GM12878 (cell line): ENCODE measurements at regions not wholly inside any gene's neighbourhood (a gene's known extent, or its start where the extent isn't known, plus 50 kb on each side); places are given as distances from the start of the nearest gene placed in this dataset.

ENCODE experiments used
- ATAC-seq: fragments of 200-7000 bp; cut with Tn5 transposase; 3 replicates; pipeline ENCODE4 v1.9.1; 2020; ENCODE audit warnings: mild to moderate bottlenecking, moderate library complexity
- BruUV-seq: library from RNA; stranded (reverse); fragments of 400-500 nt; replicated peaks from 2 replicates; lab custom pipeline; 2021; lab: Mats Ljungman, UMichigan
- CTCF ChIA-PET: fragments of 300-600 bp; sonication (Branson Sonifier 250); formaldehyde crosslinking; extraction: SDS; loops from one replicate; lab custom pipeline; 2021; ENCODE audit warnings: inconsistent platforms; lab: Yijun Ruan, JAX
- POLR2A ChIA-PET: fragments of 350-600 bp; formaldehyde crosslinking; extraction: SDS; loops from one replicate; lab custom pipeline; 2021; ENCODE audit warnings: inconsistent platforms; lab: Charles Lee
- RAD21 ChIA-PET: fragments of 300-600 bp; sonication (Branson Sonifier 250); formaldehyde crosslinking; loops from one replicate; lab custom pipeline; 2023; ENCODE audit warnings: antibody characterized with exemption; ENCODE audit not compliant: unreplicated experiment; lab: Charles Lee
- SMC1A ChIA-PET: fragments of 300-600 bp; sonication (Branson Sonifier 250); formaldehyde crosslinking; loops from one replicate; lab custom pipeline; 2023; ENCODE audit not compliant: unreplicated experiment, uncharacterized antibody; lab: Charles Lee
- DNase-seq: peaks from one replicate; pipeline ENCODE4 v3.0.0-alpha.2; 2011; ENCODE audit warnings: low read depth, low spot score
- FAIRE-seq: peaks from 3 replicates; lab custom pipeline; 2011; peaks lifted over from hg19 to GRCh38; lab: Jason Lieb, UNC
- H2AFZ ChIP-seq: 2 replicates; pipeline ENCODE4 v1.6.0; 2011; ENCODE audit warnings: low read depth, low read length, control low read depth; ENCODE audit not compliant: control insufficient read depth
- H3K27ac ChIP-seq: 2 replicates; pipeline ENCODE4 v1.5.1; 2011; ENCODE audit warnings: control low read depth; ENCODE audit not compliant: control insufficient read depth, insufficient read depth
- H3K27me3 ChIP-seq, 2 experiments: replicated peaks in 1 of 2; 2 replicates each; pipeline versions ENCODE4 v1.6.0 to v1.6.1; 2011; ENCODE audit warnings: low read length in 1 of 2; ENCODE audit not compliant: control insufficient read depth in 2 of 2, insufficient read depth in 2 of 2
- H3K36me3 ChIP-seq, 2 experiments: 2 replicates each; pipeline ENCODE4 v1.5.1; 2011; ENCODE audit warnings: low read length in 1 of 2; ENCODE audit not compliant: control insufficient read depth in 2 of 2, insufficient read depth in 2 of 2
- H3K4me1 ChIP-seq: 2 replicates; pipeline ENCODE4 v1.6.1; 2011; ENCODE audit warnings: mild to moderate bottlenecking, low read length, moderate library complexity, mixed read lengths; ENCODE audit not compliant: control insufficient read depth, insufficient read depth
- H3K4me2 ChIP-seq: 2 replicates; pipeline ENCODE4 v1.6.0; 2011; ENCODE audit warnings: control low read depth; ENCODE audit not compliant: control insufficient read depth, insufficient read depth
- H3K4me3 ChIP-seq: fragments of 200-600 bp; sonication (generic); 2 replicates; pipeline ENCODE4 v1.5.1; 2016
- H3K79me2 ChIP-seq: 2 replicates; pipeline ENCODE4 v1.6.0; 2011; ENCODE audit warnings: low read length; ENCODE audit not compliant: control insufficient read depth, insufficient read depth
- H3K9ac ChIP-seq: 2 replicates; pipeline ENCODE4 v1.8.0; 2011; ENCODE audit warnings: low read length, control low read depth, mixed read lengths; ENCODE audit not compliant: control insufficient read depth, insufficient read depth
- H3K9me3 ChIP-seq: replicated peaks from 3 replicates; pipeline ENCODE4 v1.5.1; 2011; ENCODE audit warnings: mild to moderate bottlenecking, low read length; ENCODE audit not compliant: control insufficient read depth, insufficient read depth
- H4K20me1 ChIP-seq: 2 replicates; pipeline ENCODE4 v1.6.0; 2011; ENCODE audit not compliant: control insufficient read depth, insufficient read depth
- EP300 ChIP-seq, 2 experiments: fragments of 150-350 bp in 1 of 2; IDR thresholded peaks; 2 replicates each; pipeline ENCODE4 v1.6.1; 2011 to 2012; ENCODE audit warnings: low read depth in 2 of 2, low read length in 2 of 2, borderline replicate concordance in 1 of 2, improper control_type of control experiment in 1 of 2, inconsistent platforms in 1 of 2; ENCODE audit not compliant: control insufficient read depth in 1 of 2
- ESRRA ChIP-seq: IDR thresholded peaks from 2 replicates; pipeline ENCODE4 v1.6.1; 2012; ENCODE audit warnings: mild to moderate bottlenecking, low read length, improper control_type of control experiment
- FOXK2 ChIP-seq: fragments of 450-650 bp; IDR thresholded peaks from 2 replicates; pipeline ENCODE4 v1.6.1; 2017; ENCODE audit warnings: mild to moderate bottlenecking, moderate library complexity
- MEF2A ChIP-seq: IDR thresholded peaks from 2 replicates; pipeline ENCODE4 v1.6.1; 2011; ENCODE audit warnings: low read depth, mild to moderate bottlenecking, low read length, moderate library complexity; ENCODE audit not compliant: insufficient read depth
- SIX5 ChIP-seq: IDR thresholded peaks from 2 replicates; pipeline ENCODE4 v1.6.1; 2011; ENCODE audit warnings: mild to moderate bottlenecking, low read depth, low read length, moderate library complexity; ENCODE audit not compliant: severe bottlenecking
- SPI1 ChIP-seq: IDR thresholded peaks from 2 replicates; pipeline ENCODE4 v1.6.1; 2011; ENCODE audit warnings: low read depth, mild to moderate bottlenecking, low read length, moderate library complexity, borderline replicate concordance; ENCODE audit not compliant: insufficient read depth
- ZBTB11 ChIP-seq: fragments of 450-650 bp; formaldehyde crosslinking; IDR thresholded peaks from 2 replicates; pipeline ENCODE4 v1.5.0; 2022; ENCODE audit warnings: mild to moderate bottlenecking, missing genetic modification characterization
- ZBTB4 ChIP-seq: fragments of 450-650 bp; formaldehyde crosslinking; IDR thresholded peaks from 2 replicates; pipeline ENCODE4 v1.4.0; 2022; ENCODE audit warnings: mild to moderate bottlenecking, moderate library complexity
- WGBS: methylation state at CpG from one replicate; pipeline ENCODE4 v1.1.6; 2016; ENCODE audit warnings: low lambda C conversion rate; ENCODE audit not compliant: insufficient replicate concordance, insufficient coverage; ENCODE audit errors: missing lambda C conversion rate; 5-methylcytosine and 5-hydroxymethylcytosine counted together
- in situ Hi-C: fragments of 300-500 bp; cut with MboI; formaldehyde crosslinking; loops from 9 replicates; pipeline ENCODE4 v1.14.3; 2018; ENCODE audit warnings: mixed read lengths
- intact Hi-C: fragments of 100-400 bp; cut with micrococcal nuclease; formaldehyde crosslinking; loops from one replicate; pipeline ENCODE4 v1.14.2; 2022; ENCODE audit not compliant: unreplicated experiment
- TF ChIP-seq, protein P1 (sequence below): fragments of 450-650 bp; IDR thresholded peaks from 2 replicates; pipeline ENCODE4 v1.6.1; 2017; ENCODE audit warnings: mild to moderate bottlenecking, moderate library complexity

DNA sequence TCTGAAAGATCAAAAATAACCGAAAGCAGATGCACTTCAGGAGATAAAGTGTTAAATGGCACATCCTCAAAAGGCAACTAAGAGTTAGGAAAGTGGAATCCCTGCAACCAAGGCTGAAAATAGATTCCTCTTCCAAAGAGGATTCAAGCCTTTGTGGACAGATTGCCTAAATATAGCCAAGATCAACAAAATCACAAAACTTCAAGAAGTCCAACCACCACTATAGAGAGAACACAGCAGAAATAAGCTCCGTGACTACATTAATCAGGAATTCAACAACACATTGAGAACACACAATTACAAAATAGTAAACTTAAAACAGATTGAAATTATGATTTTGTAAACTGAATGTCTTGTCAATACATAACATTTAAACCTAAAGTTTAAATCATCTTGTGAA is 165.7 kb downstream of the LNPK start:
- CTCF ChIA-PET: no interaction called here
- FAIRE-seq: no peak
- in situ Hi-C loops: no loop called here
- Histone ChIP-seq H3K79me2 (no peaks in the 10 kb centered on the region), H3K4me1 (no peaks in the 10 kb centered on the region), H3K4me2 (no peak overlapping the region), H3K36me3 (no peaks in the 10 kb centered on the region), H3K9ac (no peak overlapping the region), H4K20me1 (no peaks in the 10 kb centered on the region), H3K27ac (no peak overlapping the region), H3K9me3 (no peaks in the 10 kb centered on the region), H2AFZ (no peak overlapping the region)
- 4% methylated on average over 2 of the region's 2 CpGs for WGBS
- TF ChIP-seq ESRRA (no peak), SIX5 (no peak), EP300 (IDR thresholded peaks at IDR 0.05; ENCODE audit: borderline replicate concordance in 1 of 2, control insufficient read depth in 1 of 2, low read depth in 2 of 2, low read length in 2 of 2) (no peak), ZBTB4 (CRISPR knock-in tag) (no peak), ZBTB11 (CRISPR knock-in tag) (no peak), MEF2A (no peak), SPI1 (no peak), FOXK2 (no peak)
- TF ChIP-seq, protein P1, sequence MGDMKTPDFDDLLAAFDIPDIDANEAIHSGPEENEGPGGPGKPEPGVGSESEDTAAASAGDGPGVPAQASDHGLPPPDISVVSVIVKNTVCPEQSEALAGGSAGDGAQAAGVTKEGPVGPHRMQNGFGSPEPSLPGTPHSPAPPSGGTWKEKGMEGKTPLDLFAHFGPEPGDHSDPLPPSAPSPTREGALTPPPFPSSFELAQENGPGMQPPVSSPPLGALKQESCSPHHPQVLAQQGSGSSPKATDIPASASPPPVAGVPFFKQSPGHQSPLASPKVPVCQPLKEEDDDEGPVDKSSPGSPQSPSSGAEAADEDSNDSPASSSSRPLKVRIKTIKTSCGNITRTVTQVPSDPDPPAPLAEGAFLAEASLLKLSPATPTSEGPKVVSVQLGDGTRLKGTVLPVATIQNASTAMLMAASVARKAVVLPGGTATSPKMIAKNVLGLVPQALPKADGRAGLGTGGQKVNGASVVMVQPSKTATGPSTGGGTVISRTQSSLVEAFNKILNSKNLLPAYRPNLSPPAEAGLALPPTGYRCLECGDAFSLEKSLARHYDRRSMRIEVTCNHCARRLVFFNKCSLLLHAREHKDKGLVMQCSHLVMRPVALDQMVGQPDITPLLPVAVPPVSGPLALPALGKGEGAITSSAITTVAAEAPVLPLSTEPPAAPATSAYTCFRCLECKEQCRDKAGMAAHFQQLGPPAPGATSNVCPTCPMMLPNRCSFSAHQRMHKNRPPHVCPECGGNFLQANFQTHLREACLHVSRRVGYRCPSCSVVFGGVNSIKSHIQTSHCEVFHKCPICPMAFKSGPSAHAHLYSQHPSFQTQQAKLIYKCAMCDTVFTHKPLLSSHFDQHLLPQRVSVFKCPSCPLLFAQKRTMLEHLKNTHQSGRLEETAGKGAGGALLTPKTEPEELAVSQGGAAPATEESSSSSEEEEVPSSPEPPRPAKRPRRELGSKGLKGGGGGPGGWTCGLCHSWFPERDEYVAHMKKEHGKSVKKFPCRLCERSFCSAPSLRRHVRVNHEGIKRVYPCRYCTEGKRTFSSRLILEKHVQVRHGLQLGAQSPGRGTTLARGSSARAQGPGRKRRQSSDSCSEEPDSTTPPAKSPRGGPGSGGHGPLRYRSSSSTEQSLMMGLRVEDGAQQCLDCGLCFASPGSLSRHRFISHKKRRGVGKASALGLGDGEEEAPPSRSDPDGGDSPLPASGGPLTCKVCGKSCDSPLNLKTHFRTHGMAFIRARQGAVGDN: no peak
- TF ChIP-seq, all 136 proteins: peak for 0
- no peak overlapping the region for H3K4me3 ChIP-seq
- DNase-seq (no peak), ATAC-seq (no peak)
- POLR2A ChIA-PET: no interaction called here
- no TSS peak for BruUV-seq
- intact Hi-C loops: no loop called here
- H3K27me3 ChIP-seq: no peaks in the 10 kb centered on the region; a peak in 1 of 4 replicates
- SMC1A ChIA-PET: no interaction called here
- RAD21 ChIA-PET: no interaction called here
